HPDE6-E6E7 (cell line): ENCODE measurements at regions not wholly inside any gene's neighbourhood (a gene's known extent, or its start where the extent isn't known, plus 50 kb on each side); places are given as distances from the start of the nearest gene placed in this dataset.
"Not testable (repeated sequence)": the region's sequence is repeated elsewhere in the genome, so short reads cannot be mapped to it uniquely, and the experiment has no call there.

Source experiments
- DNase-seq: peaks from one replicate; pipeline ENCODE4 v3.0.0; 2011; ENCODE audit warnings: missing footprints; ENCODE audit errors: extremely low spot score

DNA sequence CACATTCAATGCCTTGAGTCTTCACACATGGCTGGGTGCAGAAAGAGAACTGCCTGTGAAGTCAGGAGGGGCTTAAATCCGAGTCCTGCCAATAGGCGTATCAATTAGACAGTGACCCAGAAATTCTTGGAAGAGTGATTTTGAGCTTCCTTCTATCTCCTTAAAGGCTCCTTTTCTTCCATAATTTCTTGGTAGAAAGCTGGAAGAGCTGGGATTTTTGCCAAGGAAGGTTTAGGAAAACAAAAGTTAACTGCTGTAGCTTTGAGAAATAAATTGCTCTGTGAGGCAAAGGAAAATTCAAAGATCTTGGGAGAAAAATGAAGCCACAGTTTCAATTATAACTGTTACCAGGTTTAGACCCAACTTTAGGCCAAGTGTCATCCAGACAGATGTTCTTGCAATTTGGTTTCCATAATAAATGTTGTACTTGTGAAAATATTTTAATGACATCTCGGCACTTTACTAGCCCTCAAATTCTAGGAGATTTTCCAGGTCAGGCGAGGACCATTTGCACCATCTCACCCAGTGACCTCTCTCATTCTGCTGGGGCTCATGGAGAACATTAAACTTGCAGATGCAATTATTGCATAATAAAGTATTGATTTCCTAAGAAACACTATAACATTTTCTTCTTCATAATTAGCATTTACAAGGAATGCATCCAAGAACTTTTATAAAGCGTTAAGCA lies 329.7 kb upstream of the MEIS1 start:
- no peak for DNase-seq

DNA sequence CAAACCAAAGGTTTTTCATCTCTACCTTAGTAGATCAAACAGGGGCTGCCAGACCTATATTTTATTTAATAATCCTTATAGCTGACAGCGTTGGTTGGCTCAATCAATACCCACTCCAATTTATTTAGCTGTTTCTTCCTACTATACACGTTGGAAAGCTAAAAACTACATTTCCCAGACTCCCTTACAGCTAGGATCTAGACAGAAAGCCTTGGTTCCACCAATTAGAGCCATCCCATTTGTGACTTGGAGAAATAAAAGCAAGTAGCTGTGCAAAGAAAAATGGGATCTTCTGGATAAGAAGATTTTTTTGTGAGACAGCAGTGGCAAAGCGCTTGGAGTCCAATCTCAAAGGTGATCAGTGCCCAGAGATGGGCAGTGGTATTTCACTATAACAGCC lies 331.3 kb upstream of the MEIS1 start:
- DNase-seq: no peak

- no peak for DNase-seq
These were observed 333.7 kb upstream of the MEIS1 start for GRCh38 chr2:66101206-66101605.

DNA sequence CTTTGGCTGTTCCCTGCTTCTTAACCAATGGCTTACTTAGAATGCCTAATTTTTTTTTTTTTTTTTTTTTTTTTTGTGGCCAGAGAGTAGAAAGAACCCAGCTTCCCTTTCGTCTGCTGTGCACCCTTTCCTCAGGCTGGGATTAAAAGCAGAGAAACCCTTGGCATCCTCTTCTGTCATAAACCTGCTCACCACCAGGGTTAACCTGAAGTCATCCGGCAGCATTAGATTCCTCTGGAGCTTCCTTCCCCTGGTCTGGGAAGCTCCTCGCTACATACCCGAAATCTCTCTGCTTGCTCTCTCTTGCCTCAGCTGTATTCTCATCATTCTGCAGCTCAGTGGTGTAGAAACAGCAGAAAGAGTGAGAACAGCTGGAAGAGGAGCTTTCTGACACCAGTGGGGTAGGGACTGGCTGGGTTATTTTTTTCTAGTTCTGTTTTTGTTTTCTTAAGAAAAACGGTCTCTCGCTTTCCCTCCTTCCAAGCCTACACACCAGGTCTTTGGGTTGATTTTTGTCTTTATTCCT lies 339.0 kb upstream of the MEIS1 start:
- no peak for DNase-seq

DNA sequence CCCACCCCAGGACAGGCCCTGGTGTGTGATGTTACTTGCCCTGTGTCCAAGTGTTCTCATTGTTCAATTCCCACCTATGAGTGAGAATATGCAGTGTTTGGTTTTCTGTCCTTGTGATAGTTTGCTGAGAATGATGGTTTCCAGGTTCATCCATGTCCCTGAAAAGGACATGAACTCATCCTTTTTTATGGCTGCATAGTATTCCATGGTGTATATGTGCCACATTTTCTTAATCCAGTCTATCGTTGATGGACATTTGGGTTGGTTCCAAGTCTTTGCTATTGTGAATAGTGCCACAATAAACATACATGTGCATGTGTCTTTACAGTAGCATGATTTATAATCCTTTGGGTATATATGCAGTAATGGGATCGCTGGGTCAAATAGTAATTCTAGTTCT lies 340.2 kb upstream of the MEIS1 start:
- DNase-seq: not testable (repeated sequence)

GRCh38 chr2:66093371-66093770 lies 341.6 kb upstream of the MEIS1 start:
- no peak for DNase-seq

DNA sequence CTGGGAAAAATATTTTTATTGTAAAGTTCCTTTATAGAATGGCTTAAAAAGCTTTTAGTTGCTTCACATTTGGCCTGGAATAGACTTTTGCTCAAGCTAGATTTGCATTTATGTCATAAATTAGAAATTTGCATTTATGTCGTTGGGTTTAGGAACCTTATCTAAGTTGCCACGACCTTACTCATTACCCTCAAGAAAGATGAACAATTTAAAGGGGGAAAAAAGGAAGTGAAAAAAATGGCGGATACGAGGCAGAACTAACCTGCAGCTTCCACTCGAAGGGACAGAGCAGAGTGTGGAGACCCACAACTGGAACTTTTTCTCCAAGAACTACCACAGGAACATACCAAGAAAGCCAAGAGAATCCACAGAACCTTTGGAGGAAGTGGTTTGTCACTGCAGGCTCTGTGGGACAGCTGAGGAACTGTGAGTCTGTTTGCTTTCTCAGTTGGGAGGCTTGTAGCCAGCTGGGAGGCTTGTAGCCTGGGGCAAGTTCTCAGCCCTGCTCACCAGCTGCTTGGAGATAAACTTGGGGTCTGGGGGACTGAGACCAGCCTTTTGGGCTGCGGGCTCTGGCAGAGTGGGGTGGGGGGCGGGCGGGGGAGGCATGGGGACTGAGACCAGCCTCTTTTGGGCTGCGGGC lies 349.9 kb upstream of the MEIS1 start:
- no peak for DNase-seq

DNA sequence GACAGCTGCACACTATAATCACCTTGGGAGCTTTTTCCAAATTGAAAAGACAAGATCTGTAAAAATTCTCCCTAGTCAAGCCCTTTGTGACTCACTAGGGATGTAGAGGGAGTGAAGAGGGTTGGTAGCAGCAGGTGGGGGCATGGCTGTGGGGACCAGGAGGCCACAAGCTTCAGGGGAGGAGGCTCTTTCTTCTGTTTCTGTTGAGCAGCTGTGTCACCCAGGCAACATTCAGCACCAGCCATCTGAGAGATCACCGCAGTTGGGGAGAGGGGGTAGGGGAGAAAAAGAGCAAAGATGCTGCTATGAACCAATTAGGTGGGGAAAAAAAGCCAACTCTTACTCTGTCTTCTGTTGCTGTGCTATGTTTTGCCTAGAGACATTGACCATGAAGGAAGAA lies 352.3 kb upstream of the MEIS1 start:
- no peak for DNase-seq

DNA sequence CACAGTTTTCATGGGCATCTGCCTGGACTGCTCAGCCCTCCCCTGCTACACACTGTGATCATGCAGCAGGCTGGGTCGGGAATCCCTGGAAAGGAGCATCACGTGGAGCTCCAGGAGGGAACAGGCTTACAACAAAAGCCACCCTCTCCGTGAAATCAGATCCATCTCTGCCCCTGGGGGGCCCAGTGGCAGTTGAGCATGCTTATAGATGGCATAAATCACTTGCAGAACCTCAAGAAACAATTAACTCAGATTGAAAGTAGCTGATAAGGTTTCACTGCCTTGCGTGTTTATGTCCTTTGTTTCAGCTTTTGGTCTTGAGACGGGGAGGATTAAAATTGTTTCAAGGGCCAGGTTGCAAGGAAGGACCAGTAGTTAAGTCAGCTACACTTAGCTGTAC lies 354.8 kb upstream of the MEIS1 start:
- no peak for DNase-seq

GRCh38 chr2:66073172-66073571 lies 361.8 kb upstream of the MEIS1 start:
- no peak for DNase-seq

- no peak for DNase-seq
These were observed 364.0 kb upstream of the MEIS1 start for GRCh38 chr2:66070721-66071602.

DNA sequence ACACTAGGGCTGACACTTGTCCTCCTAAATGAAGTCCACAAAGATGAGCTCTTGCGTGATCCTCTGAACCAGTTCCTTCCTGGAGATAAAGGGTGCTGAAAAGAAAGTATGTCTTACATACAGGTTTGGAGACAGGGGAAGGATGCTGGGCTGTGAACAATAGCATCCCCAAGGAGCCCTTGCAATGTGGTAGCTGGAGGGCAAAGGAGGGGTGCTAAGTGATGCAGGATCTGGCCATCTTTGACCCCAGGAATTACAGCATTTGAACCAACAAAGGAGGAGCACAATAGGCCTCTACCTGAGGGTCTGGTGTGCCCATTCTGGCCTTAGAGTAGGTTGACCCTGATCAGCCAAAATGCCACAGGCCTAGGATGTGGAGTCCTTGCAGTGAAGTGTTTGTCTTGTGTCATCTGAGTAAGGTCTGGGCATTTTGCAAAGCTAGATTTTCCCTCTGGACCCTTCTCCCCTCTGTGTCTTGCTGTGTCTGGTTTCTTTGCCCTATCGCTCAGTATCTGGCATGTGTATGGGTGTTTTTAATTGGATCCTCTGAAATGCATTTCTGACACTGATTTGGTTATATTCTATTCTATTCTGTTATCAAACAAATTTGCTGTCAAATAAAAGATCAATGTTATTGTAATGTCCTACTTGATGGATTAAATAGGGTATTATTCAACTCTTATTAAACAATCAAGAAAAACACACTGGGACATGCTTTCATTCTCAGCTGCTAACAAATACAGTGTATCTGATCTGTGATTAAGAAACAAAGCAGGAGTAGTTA lies 364.8 kb upstream of the MEIS1 start:
- DNase-seq: no peak

DNA sequence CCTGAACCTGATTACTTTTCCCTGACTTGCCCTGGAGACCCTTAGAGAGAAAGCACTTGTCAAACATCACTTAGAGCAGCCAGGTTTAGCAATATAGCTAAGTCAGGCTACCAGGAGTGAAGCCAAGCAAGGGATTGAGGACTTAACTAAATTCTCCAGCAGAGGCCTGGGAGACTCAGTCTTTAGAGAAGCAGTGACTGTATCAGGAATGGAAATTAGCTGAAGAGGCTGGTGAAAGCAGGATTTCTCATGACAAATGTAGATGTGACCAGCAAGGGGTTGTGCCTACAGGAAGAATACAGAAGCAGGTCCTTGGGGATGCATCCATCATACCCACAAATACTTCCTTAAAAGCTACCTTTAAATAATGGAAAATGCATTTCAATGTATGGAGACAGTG lies 368.9 kb upstream of the MEIS1 start:
- DNase-seq: no peak

DNA sequence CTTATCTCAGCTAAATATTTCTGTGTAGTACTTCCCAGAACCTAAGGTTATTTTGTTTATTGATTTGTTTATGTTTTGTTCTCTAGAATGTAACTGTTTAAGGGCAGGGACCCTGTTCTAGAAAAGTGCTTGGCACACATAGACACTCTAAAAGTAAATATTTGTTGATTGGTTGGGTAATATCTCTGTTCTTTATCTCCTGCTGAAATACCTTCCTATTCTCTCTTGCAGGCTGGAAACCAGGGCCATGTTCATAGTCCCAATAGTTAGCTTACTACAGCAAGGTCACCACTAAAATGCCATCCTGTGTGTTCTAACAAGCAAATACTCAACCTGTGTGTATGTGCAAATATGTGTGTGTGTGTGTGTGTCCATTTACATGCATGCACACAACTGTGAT lies 375.6 kb upstream of the MEIS1 start:
- DNase-seq: no peak

DNA sequence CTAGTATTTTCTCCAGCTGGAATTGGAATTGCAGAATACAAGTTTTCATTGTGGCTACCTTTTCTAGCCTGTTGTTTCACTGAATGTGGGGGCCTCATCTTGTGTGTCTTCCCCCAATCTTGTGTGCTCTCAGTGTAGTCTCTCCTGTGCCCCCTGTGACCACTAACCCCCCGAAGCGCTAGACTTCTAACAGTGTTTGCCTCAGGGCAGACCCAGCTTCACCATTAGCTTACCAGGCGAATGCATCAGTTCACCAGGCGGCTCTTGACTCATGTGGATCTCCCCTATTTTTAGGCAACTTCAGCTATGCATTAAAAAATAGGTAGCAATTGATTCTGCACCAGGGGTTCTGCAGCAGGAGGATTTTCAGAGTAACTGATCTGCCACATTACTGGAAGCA lies 376.2 kb upstream of the MEIS1 start:
- no peak for DNase-seq

DNA sequence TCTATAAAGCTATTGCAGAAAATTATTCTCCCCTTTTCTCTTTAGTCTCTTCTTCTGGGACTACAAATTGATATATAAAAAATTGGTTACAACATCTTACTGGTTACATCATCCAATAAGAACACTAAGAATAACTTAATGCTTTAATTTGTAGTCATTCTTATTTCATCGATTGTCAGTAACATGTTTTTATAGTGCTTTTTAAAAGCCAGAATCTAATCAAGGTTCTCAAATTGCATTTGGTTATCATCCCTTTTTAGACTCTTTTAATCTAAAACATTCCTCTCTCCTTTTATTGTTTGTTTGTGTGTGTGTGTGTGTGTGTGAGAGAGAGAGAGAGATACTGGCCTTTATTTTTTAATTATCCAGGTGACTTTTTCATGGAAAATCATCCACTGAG lies 377.1 kb upstream of the MEIS1 start:
- DNase-seq: no peak

DNA sequence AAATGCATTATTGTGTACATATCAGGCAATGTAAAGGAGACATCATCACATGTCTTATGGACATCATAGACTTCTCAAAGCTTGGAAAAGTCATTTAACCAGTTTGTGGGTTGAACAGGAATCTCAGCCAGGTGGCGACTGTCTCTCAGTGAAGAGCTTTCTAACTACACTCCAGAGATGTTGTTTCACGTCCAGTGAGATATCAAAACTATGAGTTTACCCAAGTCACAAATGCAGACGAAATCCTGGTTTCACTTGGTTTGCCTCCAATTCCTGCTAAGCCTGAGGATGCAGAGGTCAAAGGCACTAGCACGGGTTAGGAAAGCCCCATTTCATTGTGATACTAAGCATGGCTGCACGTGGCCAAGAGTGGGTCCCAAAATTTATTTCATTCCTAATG lies 384.5 kb upstream of the MEIS1 start:
- DNase-seq: no peak

DNA sequence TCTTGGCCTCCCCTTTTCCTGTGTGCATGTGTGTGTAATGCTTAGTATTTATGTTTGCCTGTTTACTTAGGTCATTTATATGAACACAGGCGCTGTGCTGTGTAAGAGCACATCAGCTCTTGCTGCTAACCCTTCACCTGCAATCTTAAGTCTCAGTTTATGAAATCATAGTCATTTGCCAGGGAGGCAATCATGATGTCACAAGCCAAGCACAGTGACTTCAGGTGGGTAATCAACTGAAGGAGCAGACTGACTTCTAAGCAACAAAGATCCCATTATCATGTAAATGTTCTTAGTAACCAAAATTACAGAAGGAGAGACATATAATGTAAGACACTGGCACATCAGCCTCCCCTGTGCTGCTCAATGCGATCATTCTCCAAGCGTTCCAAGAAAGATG lies 386.3 kb upstream of the MEIS1 start:
- DNase-seq: no peak

- no peak for DNase-seq
These were observed 392.8 kb upstream of the MEIS1 start for GRCh38 chr2:66041902-66042657.

- no peak for DNase-seq
These were observed 398.0 kb upstream of the MEIS1 start for GRCh38 chr2:66036948-66037347.

DNA sequence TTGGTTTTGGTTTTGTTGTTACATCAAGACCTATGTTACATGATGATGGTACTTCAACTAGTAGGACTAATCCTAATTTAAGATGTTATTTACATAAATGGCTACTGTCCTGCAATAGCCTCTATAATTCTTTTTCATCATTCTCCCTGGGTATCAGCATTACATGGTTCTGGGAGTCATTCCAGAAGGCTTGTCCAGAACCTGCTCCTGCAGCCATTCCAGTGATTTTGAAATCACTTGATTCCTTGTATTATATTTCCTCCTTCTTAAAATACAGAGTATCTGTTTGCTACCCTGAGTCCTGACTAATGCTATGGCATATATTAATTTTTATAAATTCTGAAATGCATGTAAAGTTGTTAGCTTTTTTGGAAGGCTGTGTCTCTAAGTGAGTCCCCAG lies 400.5 kb upstream of the MEIS1 start:
- DNase-seq: no peak
